Activated naive CD4-positive, alpha-beta T cell treated with anti-CD3 and anti-CD28 coated beads, Interleukin-2, amount 50 U/mL, for 72 hours (primary cell): ENCODE measurements at regions not wholly inside any gene's neighbourhood (a gene's known extent, or its start where the extent isn't known, plus 50 kb on each side); places are given as distances from the start of the nearest gene placed in this dataset.

Source experiments
- ATAC-seq, 2 donors: fragments of 150-1000 bp; cut with Tn5 transposase; 2 replicates each; pipeline ENCODE4 v1.10.0; 2021; ENCODE audit warnings: mild to moderate bottlenecking in 2 of 2, moderate library complexity in 2 of 2
- DNase-seq, 2 donors: peaks; one replicate each; pipeline ENCODE4 v3.0.0; 2021 to 2022; ENCODE audit warnings: low spot score in 2 of 2
- H3K27ac Mint-ChIP-seq, 2 donors: one replicate each; pipeline ENCODE4 v1.8.0; 2022; ENCODE audit warnings: mild to moderate bottlenecking in 2 of 2, mixed read lengths in 2 of 2
- H3K36me3 Mint-ChIP-seq, 2 donors: one replicate each; pipeline ENCODE4 v1.8.0; 2022; ENCODE audit warnings: mixed read lengths in 2 of 2
- H3K9me3 Mint-ChIP-seq, 2 donors: one replicate each; pipeline ENCODE4 v1.8.0; 2022; ENCODE audit warnings: mixed read lengths in 2 of 2

GRCh38 chr1:5444396-5444795 is 547.8 kb downstream of the NPHP4 start:
- no peak for ATAC-seq
- no peak overlapping the region for H3K27ac Mint-ChIP-seq
- peaks cover 3 to 4% of the 10 kb centered on the region in 2 donors for H3K36me3 Mint-ChIP-seq
- H3K9me3 Mint-ChIP-seq, result peaks cover 3 to 13% of the 10 kb centered on the region in 2 donors
- no peak for DNase-seq

- peaks cover 16 to 26% of the 10 kb centered on the region in 2 donors for H3K9me3 Mint-ChIP-seq
- H3K27ac Mint-ChIP-seq, result no peak overlapping the region
- DNase-seq, result no peak
- no peak for ATAC-seq
- peaks cover 22 to 23% of the 10 kb centered on the region in 2 donors for H3K36me3 Mint-ChIP-seq
Observed at GRCh38 chr1:5436808-5437207, 555.4 kb downstream of the NPHP4 start.

GRCh38 chr1:5435414-5435813 is 556.8 kb downstream of the NPHP4 start:
- DNase-seq (no peak), ATAC-seq (no peak)
- Mint-ChIP-seq H3K27ac (no peak overlapping the region), H3K36me3 (peaks cover 22 to 23% of the 10 kb centered on the region in 2 donors), H3K9me3 (peaks cover 16 to 26% of the 10 kb centered on the region in 2 donors)

- H3K27ac Mint-ChIP-seq, result no peak overlapping the region
Observed at GRCh38 chr1:5432436-5432835, 559.8 kb downstream of the NPHP4 start.

GRCh38 chr1:5430911-5431697 is 561.1 kb downstream of the NPHP4 start:
- ATAC-seq (peak in 1 of 2 donors; percentile 35), DNase-seq (no peak)
- Mint-ChIP-seq H3K9me3 (no peaks in the 10 kb centered on the region), H3K27ac (no peak overlapping the region), H3K36me3 (no peaks in the 10 kb centered on the region)

More at GRCh38 chr1:5432436-5432835, 559.8 kb downstream of the NPHP4 start:
- H3K36me3 Mint-ChIP-seq, result peaks cover 4 to 8% of the 10 kb centered on the region in 2 donors
- H3K9me3 Mint-ChIP-seq, result peaks cover 3 to 7% of the 10 kb centered on the region in 2 donors
- ATAC-seq (no peak), DNase-seq (no peak)

GRCh38 chr1:5430136-5430535 is 562.1 kb downstream of the NPHP4 start:
- no peak for ATAC-seq
- DNase-seq, result no peak
- Mint-ChIP-seq H3K9me3 (no peaks in the 10 kb centered on the region), H3K36me3 (no peaks in the 10 kb centered on the region), H3K27ac (peak overlapping the region in 1 of 2 donors; percentile 7)

GRCh38 chr1:5428351-5428750 is 563.9 kb downstream of the NPHP4 start:
- Mint-ChIP-seq H3K9me3 (no peaks in the 10 kb centered on the region), H3K27ac (no peak overlapping the region), H3K36me3 (no peaks in the 10 kb centered on the region)
- DNase-seq (no peak), ATAC-seq (no peak)

- Mint-ChIP-seq H3K36me3 (no peaks in the 10 kb centered on the region), H3K9me3 (no peaks in the 10 kb centered on the region), H3K27ac (no peak overlapping the region)
- no peak for ATAC-seq
- no peak for DNase-seq
Observed at GRCh38 chr1:5427026-5427613, 565.1 kb downstream of the NPHP4 start.

- no peak overlapping the region for H3K27ac Mint-ChIP-seq
- no peaks in the 10 kb centered on the region for H3K36me3 Mint-ChIP-seq
- no peak for DNase-seq
- ATAC-seq, result no peak
- no peaks in the 10 kb centered on the region for H3K9me3 Mint-ChIP-seq
Observed at GRCh38 chr1:5424802-5425703, 567.2 kb downstream of the NPHP4 start.

- peak overlapping the region in 1 of 2 donors; percentile 29 for H3K27ac Mint-ChIP-seq
- no peaks in the 10 kb centered on the region for H3K9me3 Mint-ChIP-seq
- peak in 1 of 2 donors; percentile 16 for DNase-seq
- no peaks in the 10 kb centered on the region for H3K36me3 Mint-ChIP-seq
- peak; percentile 51 to 55 for ATAC-seq
Observed at GRCh38 chr1:5423109-5423508, 569.1 kb downstream of the NPHP4 start.

GRCh38 chr1:5419501-5419900 is 572.7 kb downstream of the NPHP4 start:
- ATAC-seq (no peak), DNase-seq (no peak)
- Mint-ChIP-seq H3K9me3 (no peaks in the 10 kb centered on the region), H3K27ac (no peak overlapping the region), H3K36me3 (no peaks in the 10 kb centered on the region)

- Mint-ChIP-seq H3K36me3 (no peaks in the 10 kb centered on the region), H3K27ac (no peak overlapping the region), H3K9me3 (no peaks in the 10 kb centered on the region)
- no peak for DNase-seq
- no peak for ATAC-seq
Observed at GRCh38 chr1:5416518-5416917, 575.7 kb downstream of the NPHP4 start.

- DNase-seq (no peak), ATAC-seq (no peak)
- Mint-ChIP-seq H3K9me3 (no peaks in the 10 kb centered on the region), H3K36me3 (no peaks in the 10 kb centered on the region), H3K27ac (no peak overlapping the region)
Observed at GRCh38 chr1:5415606-5416005, 576.6 kb downstream of the NPHP4 start.

- DNase-seq, result no peak
- Mint-ChIP-seq H3K36me3 (peaks cover 12 to 16% of the 10 kb centered on the region in 2 donors), H3K9me3 (peaks cover 4 to 9% of the 10 kb centered on the region in 2 donors), H3K27ac (no peak overlapping the region)
- no peak for ATAC-seq
Observed at GRCh38 chr1:5410652-5411051, 581.6 kb downstream of the NPHP4 start.

- H3K27ac Mint-ChIP-seq, result no peak overlapping the region
- ATAC-seq (no peak), DNase-seq (no peak)
- peaks cover 4 to 9% of the 10 kb centered on the region in 2 donors for H3K9me3 Mint-ChIP-seq
- peaks cover 12 to 16% of the 10 kb centered on the region in 2 donors for H3K36me3 Mint-ChIP-seq
Observed at GRCh38 chr1:5408401-5408800, 583.8 kb downstream of the NPHP4 start.

- peaks cover 12 to 16% of the 10 kb centered on the region in 2 donors for H3K36me3 Mint-ChIP-seq
Observed at GRCh38 chr1:5405263-5405662, 587.0 kb downstream of the NPHP4 start.

More at GRCh38 chr1:5405263-5405662, 587.0 kb downstream of the NPHP4 start:
- ATAC-seq (no peak), DNase-seq (no peak)
- Mint-ChIP-seq H3K27ac (no peak overlapping the region), H3K9me3 (peaks cover 4 to 9% of the 10 kb centered on the region in 2 donors)
